ENCODE measurements at regions not wholly inside any gene's neighbourhood (a gene's known extent, or its start where the extent isn't known, plus 50 kb on each side); places are given as distances from the start of the nearest gene placed in this dataset.

DNA sequence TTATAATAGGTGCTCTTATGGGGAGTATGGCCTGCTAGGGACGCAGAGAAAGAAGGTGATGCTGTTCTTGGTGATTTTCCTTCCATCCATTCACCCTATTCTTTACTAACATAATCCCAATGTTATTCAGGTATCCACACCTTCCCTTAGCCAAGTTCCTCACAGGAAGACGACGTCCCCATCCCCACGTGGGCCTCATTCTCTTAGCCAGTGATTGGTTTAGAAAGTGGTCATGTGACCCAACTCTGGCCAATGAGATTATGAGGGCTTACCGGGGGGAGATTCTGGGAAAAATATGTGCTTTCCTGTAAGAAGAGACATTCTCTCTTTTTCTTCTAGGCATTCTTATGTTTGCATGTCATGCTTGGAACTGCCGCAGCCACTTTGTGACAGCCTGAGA, 474.7 kb downstream of the HAPSTR1 start:
- Mint-ChIP-seq H3K27me3 (ENCODE audit: insufficient read depth, low read depth, poor library complexity) (no peaks in the 10 kb centered on the region), H3K4me3 (no peak overlapping the region), H3K36me3 (ENCODE audit: low read depth) (no peaks in the 10 kb centered on the region), H3K27ac (no peak overlapping the region), H3K4me1 (peaks cover 3% of the 10 kb centered on the region; the same call in 2 of the 3 replicates), H3K9me3 (no peaks in the 10 kb centered on the region)
- TF ChIP-seq CREB1 (CRISPR knock-in tag; IDR thresholded peaks at IDR 0.05; ENCODE audit: low read depth), result no peak
- TF ChIP-seq, protein P1, sequence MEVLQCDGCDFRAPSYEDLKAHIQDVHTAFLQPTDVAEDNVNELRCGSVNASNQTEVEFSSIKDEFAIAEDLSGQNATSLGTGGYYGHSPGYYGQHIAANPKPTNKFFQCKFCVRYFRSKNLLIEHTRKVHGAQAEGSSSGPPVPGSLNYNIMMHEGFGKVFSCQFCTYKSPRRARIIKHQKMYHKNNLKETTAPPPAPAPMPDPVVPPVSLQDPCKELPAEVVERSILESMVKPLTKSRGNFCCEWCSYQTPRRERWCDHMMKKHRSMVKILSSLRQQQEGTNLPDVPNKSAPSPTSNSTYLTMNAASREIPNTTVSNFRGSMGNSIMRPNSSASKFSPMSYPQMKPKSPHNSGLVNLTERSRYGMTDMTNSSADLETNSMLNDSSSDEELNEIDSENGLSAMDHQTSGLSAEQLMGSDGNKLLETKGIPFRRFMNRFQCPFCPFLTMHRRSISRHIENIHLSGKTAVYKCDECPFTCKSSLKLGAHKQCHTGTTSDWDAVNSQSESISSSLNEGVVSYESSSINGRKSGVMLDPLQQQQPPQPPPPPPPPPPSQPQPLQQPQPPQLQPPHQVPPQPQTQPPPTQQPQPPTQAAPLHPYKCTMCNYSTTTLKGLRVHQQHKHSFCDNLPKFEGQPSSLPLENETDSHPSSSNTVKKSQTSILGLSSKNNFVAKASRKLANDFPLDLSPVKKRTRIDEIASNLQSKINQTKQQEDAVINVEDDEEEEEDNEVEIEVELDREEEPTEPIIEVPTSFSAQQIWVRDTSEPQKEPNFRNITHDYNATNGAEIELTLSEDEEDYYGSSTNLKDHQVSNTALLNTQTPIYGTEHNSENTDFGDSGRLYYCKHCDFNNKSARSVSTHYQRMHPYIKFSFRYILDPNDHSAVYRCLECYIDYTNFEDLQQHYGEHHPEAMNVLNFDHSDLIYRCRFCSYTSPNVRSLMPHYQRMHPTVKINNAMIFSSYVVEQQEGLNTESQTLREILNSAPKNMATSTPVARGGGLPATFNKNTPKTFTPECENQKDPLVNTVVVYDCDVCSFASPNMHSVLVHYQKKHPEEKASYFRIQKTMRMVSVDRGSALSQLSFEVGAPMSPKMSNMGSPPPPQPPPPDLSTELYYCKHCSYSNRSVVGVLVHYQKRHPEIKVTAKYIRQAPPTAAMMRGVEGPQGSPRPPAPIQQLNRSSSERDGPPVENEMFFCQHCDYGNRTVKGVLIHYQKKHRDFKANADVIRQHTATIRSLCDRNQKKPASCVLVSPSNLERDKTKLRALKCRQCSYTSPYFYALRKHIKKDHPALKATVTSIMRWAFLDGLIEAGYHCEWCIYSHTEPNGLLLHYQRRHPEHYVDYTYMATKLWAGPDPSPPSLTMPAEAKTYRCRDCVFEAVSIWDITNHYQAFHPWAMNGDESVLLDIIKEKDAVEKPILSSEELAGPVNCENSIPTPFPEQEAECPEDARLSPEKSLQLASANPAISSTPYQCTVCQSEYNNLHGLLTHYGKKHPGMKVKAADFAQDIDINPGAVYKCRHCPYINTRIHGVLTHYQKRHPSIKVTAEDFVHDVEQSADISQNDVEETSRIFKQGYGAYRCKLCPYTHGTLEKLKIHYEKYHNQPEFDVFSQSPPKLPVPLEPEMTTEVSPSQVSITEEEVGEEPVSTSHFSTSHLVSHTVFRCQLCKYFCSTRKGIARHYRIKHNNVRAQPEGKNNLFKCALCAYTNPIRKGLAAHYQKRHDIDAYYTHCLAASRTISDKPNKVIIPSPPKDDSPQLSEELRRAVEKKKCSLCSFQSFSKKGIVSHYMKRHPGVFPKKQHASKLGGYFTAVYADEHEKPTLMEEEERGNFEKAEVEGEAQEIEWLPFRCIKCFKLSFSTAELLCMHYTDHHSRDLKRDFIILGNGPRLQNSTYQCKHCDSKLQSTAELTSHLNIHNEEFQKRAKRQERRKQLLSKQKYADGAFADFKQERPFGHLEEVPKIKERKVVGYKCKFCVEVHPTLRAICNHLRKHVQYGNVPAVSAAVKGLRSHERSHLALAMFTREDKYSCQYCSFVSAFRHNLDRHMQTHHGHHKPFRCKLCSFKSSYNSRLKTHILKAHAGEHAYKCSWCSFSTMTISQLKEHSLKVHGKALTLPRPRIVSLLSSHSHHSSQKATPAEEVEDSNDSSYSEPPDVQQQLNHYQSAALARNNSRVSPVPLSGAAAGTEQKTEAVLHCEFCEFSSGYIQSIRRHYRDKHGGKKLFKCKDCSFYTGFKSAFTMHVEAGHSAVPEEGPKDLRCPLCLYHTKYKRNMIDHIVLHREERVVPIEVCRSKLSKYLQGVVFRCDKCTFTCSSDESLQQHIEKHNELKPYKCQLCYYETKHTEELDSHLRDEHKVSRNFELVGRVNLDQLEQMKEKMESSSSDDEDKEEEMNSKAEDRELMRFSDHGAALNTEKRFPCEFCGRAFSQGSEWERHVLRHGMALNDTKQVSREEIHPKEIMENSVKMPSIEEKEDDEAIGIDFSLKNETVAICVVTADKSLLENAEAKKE (CRISPR knock-in tag; IDR thresholded peaks at IDR 0.05), result no peak
- no peak for TF ChIP-seq CTCF (conservative IDR thresholded peaks at IDR 0.05; ENCODE audit: low read depth in 2 of 2)
- no peak for TF ChIP-seq POLR2AphosphoS5 (IDR thresholded peaks at IDR 0.05; ENCODE audit: low read depth)
- no peak for TF ChIP-seq EZH2 (IDR thresholded peaks at IDR 0.05; ENCODE audit: low read depth, unreplicated experiment)
- TF ChIP-seq, protein P2, sequence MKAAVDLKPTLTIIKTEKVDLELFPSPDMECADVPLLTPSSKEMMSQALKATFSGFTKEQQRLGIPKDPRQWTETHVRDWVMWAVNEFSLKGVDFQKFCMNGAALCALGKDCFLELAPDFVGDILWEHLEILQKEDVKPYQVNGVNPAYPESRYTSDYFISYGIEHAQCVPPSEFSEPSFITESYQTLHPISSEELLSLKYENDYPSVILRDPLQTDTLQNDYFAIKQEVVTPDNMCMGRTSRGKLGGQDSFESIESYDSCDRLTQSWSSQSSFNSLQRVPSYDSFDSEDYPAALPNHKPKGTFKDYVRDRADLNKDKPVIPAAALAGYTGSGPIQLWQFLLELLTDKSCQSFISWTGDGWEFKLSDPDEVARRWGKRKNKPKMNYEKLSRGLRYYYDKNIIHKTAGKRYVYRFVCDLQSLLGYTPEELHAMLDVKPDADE (IDR thresholded peaks at IDR 0.05), result no peak
- TF ChIP-seq ZNF331 (CRISPR knock-in tag; IDR thresholded peaks at IDR 0.05; ENCODE audit: low read depth), result no peak
- TF ChIP-seq STAT1 (IDR thresholded peaks at IDR 0.05; ENCODE audit: unreplicated experiment), result no peak
- no peak for TF ChIP-seq NANOG (IDR thresholded peaks at IDR 0.05; ENCODE audit: borderline replicate concordance)
- TF ChIP-seq REST (IDR thresholded peaks at IDR 0.05; ENCODE audit: unreplicated experiment), result no peak
- no peak for TF ChIP-seq JUNB (IDR thresholded peaks at IDR 0.05; ENCODE audit: unreplicated experiment)
- no peak for TF ChIP-seq EZH2phosphoT487 (IDR thresholded peaks at IDR 0.05; ENCODE audit: unreplicated experiment)
- TF ChIP-seq ZNF114 (CRISPR knock-in tag; IDR thresholded peaks at IDR 0.05), result no peak
- Histone ChIP-seq H2AFZ (no peak overlapping the region), H3K36me3 (ENCODE audit: insufficient read depth) (no peaks in the 10 kb centered on the region), H3K27me3 (ENCODE audit: insufficient read depth) (no peaks in the 10 kb centered on the region), H3K9me2 (ENCODE audit: insufficient read depth) (peaks cover 7% of the 10 kb centered on the region; the same call in 1 of the 2 replicates), H3K4me2 (no peak overlapping the region), H3K4me1 (ENCODE audit: insufficient read depth) (peaks cover 7% of the 10 kb centered on the region; the same call in 1 of the 2 replicates), H3K27ac (ENCODE audit: low read depth) (no peak overlapping the region), H4K20me1 (replicated peaks; ENCODE audit: insufficient read depth) (no peaks in the 10 kb centered on the region), H3K4me3 (no peak overlapping the region), H3F3A (replicated peaks; ENCODE audit: low read depth) (no peaks in the 10 kb centered on the region), H3K79me2 (replicated peaks; ENCODE audit: insufficient read depth) (no peaks in the 10 kb centered on the region)
- no peak for ATAC-seq
- no peak for DNase-seq (ENCODE audit: low spot score)
